Inferior parietal cortex (tissue), 1 donor: ENCODE measurements at regions not wholly inside any gene's neighbourhood (a gene's known extent, or its start where the extent isn't known, plus 50 kb on each side); places are given as distances from the start of the nearest gene placed in this dataset.
"Not testable (repeated sequence)": the region's sequence is repeated elsewhere in the genome, so short reads cannot be mapped to it uniquely, and the experiment has no call there.

Source experiments
- DNase-seq: peaks from one replicate; pipeline ENCODE4 v3.0.0-alpha.2; 2016; ENCODE audit errors: extremely low spot score

- no peak for DNase-seq
Observed at GRCh38 chr18:14962626-14963025, 214.7 kb downstream of the ANKRD30B start.

GRCh38 chr18:14963246-14963645 is 215.3 kb downstream of the ANKRD30B start:
- no peak for DNase-seq

- DNase-seq, result no peak
Observed at GRCh38 chr18:14964002-14964401, 216.0 kb downstream of the ANKRD30B start.

- no peak for DNase-seq
Observed at GRCh38 chr18:14964406-14964805, 216.4 kb downstream of the ANKRD30B start.

GRCh38 chr18:14964976-14965375 is 217.0 kb downstream of the ANKRD30B start:
- not testable (repeated sequence) for DNase-seq

GRCh38 chr18:14965553-14965952 is 217.6 kb downstream of the ANKRD30B start:
- DNase-seq, result no peak

GRCh38 chr18:14967246-14967645 is 219.3 kb downstream of the ANKRD30B start:
- not testable (repeated sequence) for DNase-seq

GRCh38 chr18:14969500-14969899 is 221.5 kb downstream of the ANKRD30B start:
- DNase-seq, result peak; percentile 15

DNA sequence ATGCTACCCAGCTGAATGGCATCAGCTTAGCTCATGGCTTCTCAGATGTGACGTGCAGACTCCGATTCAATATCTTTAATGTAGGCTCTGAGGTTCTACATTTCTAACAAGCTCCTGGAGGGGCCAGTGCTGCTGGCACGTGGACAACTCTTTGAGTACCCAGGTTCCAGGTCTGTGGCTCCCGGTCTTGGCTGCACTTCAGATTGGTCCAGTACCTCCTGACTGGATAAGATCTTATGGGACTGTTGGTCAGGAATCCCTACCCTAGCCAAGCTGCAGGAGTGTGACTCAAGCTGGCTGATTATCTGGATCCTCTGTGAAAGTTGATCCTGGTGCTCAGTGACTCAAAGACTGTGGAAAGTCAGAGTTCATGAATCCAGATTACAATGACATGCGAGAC is 222.1 kb downstream of the ANKRD30B start:
- no peak for DNase-seq

DNA sequence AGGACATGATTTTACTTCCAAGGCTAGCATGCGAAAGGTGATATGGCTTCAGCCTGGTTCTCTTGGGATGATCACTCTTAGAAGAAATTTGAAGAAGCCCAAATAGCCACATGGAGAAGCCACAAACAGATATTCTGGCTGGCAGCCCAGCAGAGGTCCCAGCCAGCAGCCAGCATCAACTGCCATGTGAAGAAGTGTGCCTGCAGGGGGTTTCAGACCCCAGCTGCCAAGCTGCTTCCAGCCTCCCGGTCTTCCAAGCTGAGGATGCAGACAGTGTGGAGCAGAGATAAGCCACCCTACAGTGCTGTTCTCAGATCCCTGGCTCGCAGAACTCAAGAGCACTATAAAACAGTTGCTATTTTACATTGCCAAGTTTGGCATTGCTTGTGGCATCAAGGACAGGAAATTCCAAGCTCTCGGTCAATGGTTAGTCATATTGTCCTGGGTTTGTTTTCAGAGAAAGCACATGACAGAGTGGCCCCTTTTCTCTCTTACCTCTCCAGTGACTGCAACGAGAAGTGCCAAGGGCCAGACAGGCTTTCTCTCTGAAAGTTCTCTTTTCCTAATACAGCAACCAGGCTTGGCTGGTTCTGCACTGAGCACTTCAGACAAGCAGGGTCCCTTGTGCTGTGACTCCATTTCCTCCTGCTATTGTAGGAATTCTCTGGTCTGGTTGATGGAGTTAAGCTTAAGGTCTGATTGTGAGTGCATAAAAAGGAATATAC is 223.7 kb downstream of the ANKRD30B start:
- DNase-seq, result no peak

- not testable (repeated sequence) for DNase-seq
Observed at GRCh38 chr18:14973421-14973820, 225.4 kb downstream of the ANKRD30B start.

- DNase-seq, result no peak
Observed at GRCh38 chr18:14974088-14974487, 226.1 kb downstream of the ANKRD30B start.

- DNase-seq, result no peak
Observed at GRCh38 chr18:14974576-14974975, 226.6 kb downstream of the ANKRD30B start.

GRCh38 chr18:14975431-14975830 is 227.5 kb downstream of the ANKRD30B start:
- DNase-seq, result no peak

- DNase-seq, result no peak
Observed at GRCh38 chr18:14976736-14977430, 228.9 kb downstream of the ANKRD30B start.

DNA sequence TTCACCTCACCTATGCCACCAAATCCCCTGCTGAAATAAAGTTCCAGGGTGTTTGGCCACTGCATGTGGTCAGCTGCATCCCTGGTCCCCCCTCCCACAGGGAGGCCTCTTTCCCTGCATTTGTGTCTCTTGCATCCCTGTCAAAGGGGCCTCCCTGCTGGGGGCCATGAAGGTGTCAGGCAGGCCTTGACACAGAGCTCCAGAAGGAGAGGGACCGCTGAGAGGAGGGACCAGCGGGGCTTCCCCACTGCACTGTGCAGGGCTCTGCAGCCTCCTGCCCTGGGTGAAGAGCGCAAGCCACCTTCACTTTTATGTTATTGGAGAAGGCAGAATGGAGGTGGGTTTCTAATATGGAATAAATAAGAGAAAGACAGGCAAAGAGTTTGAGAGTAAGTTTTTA is 230.2 kb downstream of the ANKRD30B start:
- no peak for DNase-seq

GRCh38 chr18:14978962-14979535 is 231.1 kb downstream of the ANKRD30B start:
- DNase-seq, result peak; percentile 11

GRCh38 chr18:14979875-14980274 is 231.9 kb downstream of the ANKRD30B start:
- no peak for DNase-seq

DNA sequence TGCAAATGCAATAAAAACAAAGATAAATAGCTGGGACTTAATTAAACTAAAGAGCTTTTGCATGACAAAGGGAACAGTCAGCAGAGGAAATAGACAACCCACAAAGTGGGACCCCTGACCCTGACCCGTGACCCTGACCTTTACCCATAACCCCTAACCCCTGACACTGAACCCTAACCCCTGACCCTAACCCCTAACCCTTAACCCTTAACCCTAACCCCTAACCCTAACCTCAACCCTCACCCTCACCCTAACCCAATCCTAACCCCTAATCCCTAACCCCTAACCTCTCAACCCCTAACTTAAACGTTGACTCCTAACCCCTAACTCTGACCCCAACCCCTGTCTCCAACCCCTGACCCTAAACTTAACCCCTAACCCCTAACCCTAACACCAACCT is 236.6 kb downstream of the ANKRD30B start:
- DNase-seq, result not testable (repeated sequence)

GRCh38 chr18:14985291-14986013 is 237.5 kb downstream of the ANKRD30B start:
- not testable (repeated sequence) for DNase-seq

DNA sequence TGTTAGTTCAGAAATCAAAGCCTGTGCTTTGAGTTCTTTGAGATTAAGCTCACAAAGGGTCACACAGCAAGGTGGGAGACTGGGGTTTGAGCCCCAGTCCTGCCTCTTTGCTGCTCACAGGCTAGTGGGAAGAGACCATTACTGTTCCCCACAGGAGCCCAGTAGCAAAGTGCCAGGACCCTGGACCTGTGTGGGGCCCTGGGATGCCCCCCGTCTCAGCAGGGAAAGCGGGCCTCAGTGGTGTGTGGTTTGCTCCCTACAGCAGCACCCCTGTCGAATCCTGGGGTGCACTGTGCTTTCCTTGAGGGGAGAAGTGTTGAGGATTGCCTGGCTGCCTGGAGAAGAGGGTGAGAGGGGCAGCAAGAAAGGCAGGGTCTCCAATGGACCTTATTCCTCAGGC is 239.4 kb downstream of the ANKRD30B start:
- not testable (repeated sequence) for DNase-seq
